ACHN (cell line): ENCODE measurements at regions not wholly inside any gene's neighbourhood (a gene's known extent, or its start where the extent isn't known, plus 50 kb on each side); places are given as distances from the start of the nearest gene placed in this dataset.
"Not testable (repeated sequence)": the region's sequence is repeated elsewhere in the genome, so short reads cannot be mapped to it uniquely, and the experiment has no call there.

Source experiments
- DNase-seq: peaks from one replicate; pipeline ENCODE4 v3.0.0-alpha.2; 2015
- in situ Hi-C: cut with HindIII; loops from 2 replicates; pipeline ENCODE4 v1.10.0; 2017; ENCODE audit warnings: low sequenced_read_pairs, low pct_ligation_motif_present, low pct_unique_long_range_greater_than_20kb

DNA sequence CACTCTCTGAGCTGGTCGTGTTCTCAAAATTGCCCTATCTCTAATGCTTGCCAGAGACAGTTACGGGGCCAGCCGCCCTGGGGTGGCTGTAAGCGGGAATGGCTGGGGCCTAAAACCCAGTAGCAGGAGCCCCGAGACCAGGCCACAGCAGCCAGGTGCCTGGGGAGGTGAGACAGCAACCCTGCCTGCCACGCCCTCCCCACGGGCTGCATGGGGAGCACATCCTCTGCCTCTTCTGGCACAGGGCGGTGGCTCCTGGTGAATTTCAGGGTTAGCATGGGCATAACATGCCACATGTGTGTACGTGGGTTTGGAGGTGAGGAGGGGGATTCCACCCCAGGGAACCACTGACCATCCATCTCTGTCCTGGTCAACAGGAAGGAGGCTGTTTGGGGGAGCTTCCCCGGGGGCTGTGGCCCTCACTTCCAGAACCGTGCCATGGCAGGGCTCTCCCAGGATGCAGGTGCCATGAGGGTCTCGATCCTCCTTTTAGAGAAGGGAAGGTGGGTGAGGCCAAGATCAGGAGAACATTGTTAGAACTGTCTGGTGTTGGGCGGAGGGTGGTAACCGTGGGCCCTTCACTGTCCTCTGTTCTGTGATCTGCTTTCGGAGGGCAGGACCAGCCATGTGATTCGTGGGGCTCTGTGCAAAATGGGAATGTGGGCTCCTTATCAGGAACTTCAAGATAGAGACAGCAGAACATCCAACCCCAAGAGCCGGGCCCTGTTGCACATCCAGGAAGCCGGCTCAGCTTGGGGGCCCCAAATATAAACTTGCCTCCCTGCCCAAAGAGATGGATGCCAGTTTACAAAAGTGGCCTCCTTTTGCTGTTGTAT, 312.2 kb upstream of the DIO3 start:
- in situ Hi-C loops: no loop called here
- DNase-seq: no peak

- in situ Hi-C loops: no loop called here
- no peak for DNase-seq
Measured at GRCh38 chr14:101249676-101250036, 311.6 kb upstream of the DIO3 start.

DNA sequence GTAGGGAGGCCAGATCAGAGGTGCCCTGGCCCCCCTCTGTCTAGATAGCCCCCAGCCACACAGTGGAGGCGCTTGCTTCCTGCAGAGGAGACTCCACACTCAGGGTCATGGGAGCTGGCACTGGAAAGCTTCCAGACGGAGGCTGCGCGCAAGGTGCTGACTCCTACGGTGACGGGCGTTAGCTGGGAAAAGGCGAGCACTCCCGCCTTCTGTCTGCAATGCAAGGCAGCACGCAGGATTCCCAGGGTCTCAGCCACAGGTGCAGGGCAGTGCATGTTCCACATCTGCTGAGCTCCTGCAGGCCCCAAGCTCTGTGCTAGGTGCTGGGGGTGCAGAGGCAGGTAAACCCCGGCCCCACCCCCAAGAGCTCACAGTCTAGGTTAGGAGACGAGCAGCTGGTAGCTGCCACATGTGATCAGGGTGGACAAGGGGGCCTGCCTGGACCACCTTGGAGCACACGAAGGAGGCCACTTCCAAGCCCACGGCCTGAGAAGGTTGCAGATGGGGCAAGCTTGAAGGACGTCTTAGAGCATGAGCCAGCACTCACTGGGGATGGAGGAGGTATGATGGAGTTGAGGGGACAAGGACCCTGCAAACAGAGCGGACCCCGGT, 310.9 kb upstream of the DIO3 start:
- no peak for DNase-seq
- in situ Hi-C loops: no loop called here

DNA sequence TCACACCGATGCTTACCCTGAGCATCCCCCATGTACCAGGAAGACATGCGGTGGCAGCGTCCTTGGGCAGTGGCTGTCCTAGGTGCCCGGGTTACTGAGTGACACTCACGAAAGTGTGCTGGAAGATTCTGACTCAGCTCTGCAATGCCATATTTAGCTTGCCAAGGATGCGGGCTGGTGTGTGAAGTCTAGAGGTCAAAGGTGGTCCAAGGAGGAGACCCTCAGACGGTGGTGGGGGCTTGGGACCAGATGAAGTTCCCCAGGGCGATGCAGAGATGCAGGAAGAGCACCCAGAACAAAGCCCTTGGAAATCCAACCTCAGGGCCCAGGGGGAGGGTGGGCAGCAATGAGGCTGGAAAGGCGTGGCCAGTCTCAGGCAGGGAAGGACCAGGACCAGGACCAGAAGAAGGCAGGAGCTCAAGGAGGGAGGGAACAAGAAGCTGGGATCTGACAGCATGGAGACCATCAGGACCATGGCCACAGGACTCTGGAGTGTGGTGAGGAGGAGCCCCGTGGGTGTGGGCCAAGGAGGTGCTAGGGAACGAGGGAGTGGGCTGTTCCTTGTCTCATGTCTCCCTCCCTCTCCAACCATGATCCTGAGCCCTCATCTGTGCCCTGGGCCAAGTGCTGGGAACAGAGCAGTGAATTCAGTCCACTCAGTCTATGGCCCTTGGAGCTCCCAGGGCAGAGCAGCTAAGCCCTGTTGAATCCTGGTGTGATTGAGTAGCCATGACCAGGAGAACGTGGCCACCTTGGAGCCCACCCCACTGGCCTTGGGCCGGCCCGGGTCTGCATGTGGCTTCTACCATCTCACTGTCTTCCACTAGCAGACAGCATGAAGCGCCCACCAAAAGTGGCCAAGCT, 310.1 kb upstream of the DIO3 start:
- in situ Hi-C loops: no loop called here
- DNase-seq: no peak

GRCh38 chr14:101251812-101252442, 309.4 kb upstream of the DIO3 start:
- in situ Hi-C loops: no loop called here

DNA sequence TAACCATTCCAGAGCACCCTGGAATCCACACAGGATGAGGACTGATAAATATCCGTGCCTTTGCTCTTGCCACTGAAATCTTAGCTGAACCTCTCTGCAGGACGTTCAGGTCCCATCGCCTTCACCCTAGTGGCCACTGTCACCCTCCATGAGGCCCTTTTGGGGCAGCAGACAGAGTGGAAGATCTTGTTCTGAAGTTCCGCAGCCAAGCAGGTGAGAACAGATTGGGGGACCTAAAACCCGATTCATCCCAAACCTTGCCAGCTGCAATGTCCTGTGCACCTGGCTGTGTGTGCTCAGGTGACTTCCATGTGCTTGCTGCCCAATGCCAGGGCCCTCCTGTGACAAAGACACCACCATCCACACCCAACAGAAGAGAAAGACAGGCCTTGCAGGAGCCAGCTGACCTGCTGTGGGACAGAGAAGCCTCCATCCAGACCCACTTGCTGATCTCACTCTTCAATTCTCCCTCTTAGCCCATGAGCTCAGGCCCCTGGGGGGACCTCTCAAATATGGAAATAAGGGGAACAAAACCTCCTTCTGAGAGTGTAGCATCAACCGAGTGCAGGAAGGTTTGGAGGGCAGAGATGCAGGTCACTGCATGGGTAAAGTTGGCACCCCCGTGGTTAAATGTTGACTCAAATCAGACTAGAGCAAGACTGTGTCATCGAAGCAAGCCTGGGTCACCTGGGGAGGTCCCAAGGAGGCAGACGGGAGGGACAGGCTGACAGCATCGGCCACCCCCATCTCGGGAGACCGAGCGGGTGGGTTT, 308.7 kb upstream of the DIO3 start:
- in situ Hi-C loops: no loop called here
- no peak for DNase-seq

More at GRCh38 chr14:101251812-101252442, 309.4 kb upstream of the DIO3 start:
- DNase-seq: no peak

DNA sequence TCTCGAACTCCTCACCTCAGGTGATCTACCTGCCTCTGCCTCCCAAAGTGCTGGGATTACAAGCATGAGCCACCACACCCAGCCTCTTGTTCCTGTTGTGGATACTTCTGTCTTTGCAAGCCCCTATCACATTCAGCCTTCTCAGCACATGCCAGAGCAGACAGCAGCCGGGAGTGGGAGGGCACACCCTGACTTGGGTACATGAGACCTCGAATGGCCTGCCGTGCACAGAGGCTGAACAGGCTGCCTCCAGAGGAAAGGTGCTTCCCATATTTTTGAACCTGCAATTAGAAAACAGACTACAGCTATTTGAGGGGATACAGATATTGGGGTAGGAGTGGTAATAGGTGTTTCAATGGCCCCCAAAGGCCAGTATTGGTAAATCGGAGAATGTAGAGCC, 307.3 kb upstream of the DIO3 start:
- DNase-seq: no peak
- in situ Hi-C loops: no loop called here

DNA sequence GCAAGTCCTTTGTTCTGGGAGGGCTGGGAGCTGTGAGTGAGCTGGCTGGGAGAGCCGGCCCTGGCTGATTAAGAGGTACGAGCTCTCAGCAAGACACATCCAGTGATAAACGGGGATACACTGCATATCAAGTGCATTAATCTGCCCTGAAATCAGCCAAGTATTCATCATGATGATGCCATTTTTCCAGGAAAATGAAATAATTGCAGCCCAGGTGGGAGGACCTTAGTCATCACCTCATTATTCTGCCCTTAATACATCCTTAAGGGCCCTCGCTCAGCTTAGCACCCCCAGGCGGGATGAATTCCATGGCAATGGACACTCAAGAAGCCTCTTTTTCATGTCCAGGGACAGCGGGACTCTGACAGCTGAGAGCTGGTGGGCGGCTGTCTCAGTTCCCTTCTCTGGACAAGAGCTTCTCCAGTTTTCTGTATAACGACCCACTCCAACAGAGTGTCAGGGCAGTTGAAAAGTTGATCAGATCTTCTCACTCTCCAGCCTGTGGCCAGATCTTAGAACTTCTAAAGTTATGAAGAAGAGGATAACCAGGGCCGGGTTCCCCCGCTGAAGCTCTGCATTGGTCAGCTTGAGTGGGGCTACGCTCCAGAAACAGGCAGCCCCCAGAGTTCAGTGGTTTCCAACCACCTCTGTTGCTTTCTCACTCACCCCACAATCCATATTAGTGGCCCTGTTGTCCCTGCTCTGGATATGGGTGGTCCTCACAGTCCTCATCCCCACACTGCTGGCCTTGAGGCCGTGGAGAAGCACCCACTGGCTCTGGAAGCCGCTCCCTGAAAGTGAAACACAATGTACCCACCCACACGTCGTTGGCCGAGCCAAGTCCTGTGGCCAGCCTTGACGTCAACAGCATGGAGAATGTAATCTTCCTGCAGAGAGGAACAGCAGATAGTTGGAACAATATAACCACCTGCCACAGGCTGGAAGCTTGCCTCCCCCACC, 306.2 kb upstream of the DIO3 start:
- in situ Hi-C loops: no loop called here

GRCh38 chr14:101255765-101256125, 305.6 kb upstream of the DIO3 start:
- DNase-seq: no peak
- in situ Hi-C loops: no loop called here

More for the DNA sequence above, 306.2 kb upstream of the DIO3 start:
- no peak for DNase-seq

- in situ Hi-C loops: no loop called here
- no peak for DNase-seq
Measured at GRCh38 chr14:101256266-101256665, 305.0 kb upstream of the DIO3 start.

- in situ Hi-C loops: no loop called here
- no peak for DNase-seq
Measured at GRCh38 chr14:101257551-101257950, 303.7 kb upstream of the DIO3 start.

GRCh38 chr14:101259748-101260147, 301.5 kb upstream of the DIO3 start:
- in situ Hi-C loops: no loop called here
- DNase-seq: no peak

- in situ Hi-C loops, DNase-seq: not testable (repeated sequence)
Measured at GRCh38 chr14:101266441-101266840, 294.9 kb upstream of the DIO3 start.

- no peak for DNase-seq
- in situ Hi-C loops: no loop called here
Measured at GRCh38 chr14:101273091-101273490, 288.2 kb upstream of the DIO3 start.

- DNase-seq: no peak
- in situ Hi-C loops: no loop called here
Measured at GRCh38 chr14:101276309-101277091, 284.8 kb upstream of the DIO3 start.

- DNase-seq: no peak
- in situ Hi-C loops: no loop called here
Measured at GRCh38 chr14:101282418-101282817, 278.9 kb upstream of the DIO3 start.

- in situ Hi-C loops: no loop called here
- no peak for DNase-seq
Measured at GRCh38 chr14:101284711-101285110, 276.6 kb upstream of the DIO3 start.
